ENCODE measurements at regions not wholly inside any gene's neighbourhood (a gene's known extent, or its start where the extent isn't known, plus 50 kb on each side); places are given as distances from the start of the nearest gene placed in this dataset.

DNA sequence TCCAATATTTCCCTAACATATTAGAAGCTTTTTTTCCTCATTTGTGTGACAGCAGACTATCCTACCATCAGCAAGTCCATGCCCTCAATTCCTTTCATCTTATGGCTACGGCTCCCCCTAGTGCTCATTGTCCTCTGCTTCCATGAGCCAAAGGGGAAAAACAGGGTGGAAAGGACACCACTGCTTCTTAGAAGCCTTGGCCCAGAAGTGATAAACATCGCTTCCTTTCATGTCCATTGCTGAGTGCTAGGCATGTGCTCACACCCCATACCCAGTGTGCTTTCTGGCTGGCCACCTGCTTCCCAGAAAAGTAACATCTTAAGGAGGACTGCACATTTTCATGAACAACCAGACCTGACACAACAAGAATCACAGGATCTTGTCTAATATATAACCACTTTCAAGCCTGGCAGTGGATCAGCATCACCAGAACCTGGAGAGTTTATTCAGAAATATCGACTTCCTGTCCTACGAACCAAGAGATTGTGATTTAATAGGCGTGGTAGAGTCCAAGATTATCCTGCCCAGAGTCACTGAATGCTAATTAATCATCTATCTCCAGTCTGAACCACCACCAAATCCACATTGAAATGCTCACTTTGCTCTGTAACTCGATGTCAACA is 650.5 kb upstream of the SORCS1 start:
- TF ChIP-seq FOXP2 (optimal IDR thresholded peaks at IDR 0.05; ENCODE audit: control extremely low read depth, extremely low read length, insufficient read depth) (no peak), EZH2 (IDR thresholded peaks at IDR 0.05) (no peak)

DNA sequence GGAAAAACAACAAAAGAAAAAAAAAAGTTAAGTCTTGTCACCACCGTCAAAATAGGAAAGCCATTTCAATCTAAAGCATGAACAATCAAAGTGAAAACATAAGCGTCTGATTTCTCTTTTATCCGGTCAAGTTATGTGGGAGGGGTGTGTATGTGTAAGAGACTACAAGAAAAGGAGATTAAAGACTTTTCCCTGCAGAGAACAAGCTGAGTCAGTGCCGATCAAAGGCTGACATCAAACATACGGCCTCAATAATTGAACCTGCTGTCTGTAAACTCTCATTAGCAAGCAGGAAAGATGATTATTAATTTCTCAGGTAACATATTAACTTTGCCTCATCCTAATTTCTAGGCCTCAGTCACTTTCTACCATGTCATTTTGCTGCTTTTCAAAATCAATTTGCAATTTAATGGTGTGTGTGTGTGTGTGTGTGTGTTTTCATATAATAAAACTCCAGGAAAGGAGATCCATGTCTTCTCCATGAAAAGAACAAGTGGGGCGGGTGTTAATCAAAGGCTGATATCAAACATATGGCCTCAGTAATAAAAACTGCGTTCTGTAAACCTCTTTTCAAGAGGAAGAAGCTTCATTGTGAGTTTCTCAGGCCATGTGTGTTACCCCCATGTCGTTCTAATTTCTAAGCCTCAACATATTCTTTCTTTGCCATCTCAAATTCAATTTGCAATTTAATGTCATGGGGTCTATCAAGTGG is 649.1 kb upstream of the SORCS1 start:
- TF ChIP-seq EZH2 (IDR thresholded peaks at IDR 0.05) (no peak), FOXP2 (optimal IDR thresholded peaks at IDR 0.05; ENCODE audit: control extremely low read depth, extremely low read length, insufficient read depth) (no peak), POLR2AphosphoS5 (IDR thresholded peaks at IDR 0.05; ENCODE audit: borderline replicate concordance, low read depth, low read length) (no peak)

More for the DNA sequence above, 650.5 kb upstream of the SORCS1 start:
- Histone ChIP-seq H3K27ac (no peak overlapping the region), H3K36me3 (ENCODE audit: insufficient read depth, low read length) (no peaks in the 10 kb centered on the region), H3K4me3 (no peak overlapping the region), H3K9ac (ENCODE audit: insufficient read length) (no peak overlapping the region), H3K9me3 (ENCODE audit: low read depth, low read length) (no peaks in the 10 kb centered on the region)
- no peak for DNase-seq (ENCODE audit: low read depth, low spot score)

GRCh38 chr10:107809889-107810288 is 645.4 kb upstream of the SORCS1 start:
- H3K27ac ChIP-seq, result no peak overlapping the region
- no peaks in the 10 kb centered on the region for H3K36me3 ChIP-seq (ENCODE audit: insufficient read depth, low read length)
- no peak for DNase-seq (ENCODE audit: low read depth, low spot score)
- no peak overlapping the region for H3K9ac ChIP-seq (ENCODE audit: insufficient read length)
- H3K4me3 ChIP-seq, result no peak overlapping the region
- H3K9me3 ChIP-seq (ENCODE audit: low read depth, low read length), result no peaks in the 10 kb centered on the region
- TF ChIP-seq POLR2AphosphoS5 (IDR thresholded peaks at IDR 0.05; ENCODE audit: borderline replicate concordance, low read depth, low read length) (no peak), EZH2 (IDR thresholded peaks at IDR 0.05) (no peak), FOXP2 (optimal IDR thresholded peaks at IDR 0.05; ENCODE audit: control extremely low read depth, extremely low read length, insufficient read depth) (no peak)

More for the DNA sequence above, 649.1 kb upstream of the SORCS1 start:
- no peak overlapping the region for H3K9ac ChIP-seq (ENCODE audit: insufficient read length)
- H3K9me3 ChIP-seq (ENCODE audit: low read depth, low read length), result no peaks in the 10 kb centered on the region
- DNase-seq (ENCODE audit: low read depth, low spot score), result no peak
- H3K4me3 ChIP-seq, result no peak overlapping the region
- H3K36me3 ChIP-seq (ENCODE audit: insufficient read depth, low read length), result no peaks in the 10 kb centered on the region
- no peak overlapping the region for H3K27ac ChIP-seq

GRCh38 chr10:107807836-107808235 is 643.3 kb upstream of the SORCS1 start:
- Histone ChIP-seq H3K4me3 (no peak overlapping the region), H3K9ac (ENCODE audit: insufficient read length) (no peak overlapping the region), H3K9me3 (ENCODE audit: low read depth, low read length) (no peaks in the 10 kb centered on the region), H3K36me3 (ENCODE audit: insufficient read depth, low read length) (no peaks in the 10 kb centered on the region), H3K27ac (no peak overlapping the region)
- no peak for DNase-seq (ENCODE audit: low read depth, low spot score)
- TF ChIP-seq EZH2 (IDR thresholded peaks at IDR 0.05) (no peak), FOXP2 (optimal IDR thresholded peaks at IDR 0.05; ENCODE audit: control extremely low read depth, extremely low read length, insufficient read depth) (no peak), POLR2AphosphoS5 (IDR thresholded peaks at IDR 0.05; ENCODE audit: borderline replicate concordance, low read depth, low read length) (no peak)

GRCh38 chr10:107806026-107806425 is 641.5 kb upstream of the SORCS1 start:
- H3K9ac ChIP-seq (ENCODE audit: insufficient read length), result no peak overlapping the region
- TF ChIP-seq POLR2AphosphoS5 (IDR thresholded peaks at IDR 0.05; ENCODE audit: borderline replicate concordance, low read depth, low read length) (no peak), EZH2 (IDR thresholded peaks at IDR 0.05) (no peak), FOXP2 (optimal IDR thresholded peaks at IDR 0.05; ENCODE audit: control extremely low read depth, extremely low read length, insufficient read depth) (no peak)
- H3K36me3 ChIP-seq (ENCODE audit: insufficient read depth, low read length), result no peaks in the 10 kb centered on the region
- H3K9me3 ChIP-seq (ENCODE audit: low read depth, low read length), result no peaks in the 10 kb centered on the region
- no peak for DNase-seq (ENCODE audit: low read depth, low spot score)
- no peak overlapping the region for H3K4me3 ChIP-seq
- H3K27ac ChIP-seq, result no peak overlapping the region

DNA sequence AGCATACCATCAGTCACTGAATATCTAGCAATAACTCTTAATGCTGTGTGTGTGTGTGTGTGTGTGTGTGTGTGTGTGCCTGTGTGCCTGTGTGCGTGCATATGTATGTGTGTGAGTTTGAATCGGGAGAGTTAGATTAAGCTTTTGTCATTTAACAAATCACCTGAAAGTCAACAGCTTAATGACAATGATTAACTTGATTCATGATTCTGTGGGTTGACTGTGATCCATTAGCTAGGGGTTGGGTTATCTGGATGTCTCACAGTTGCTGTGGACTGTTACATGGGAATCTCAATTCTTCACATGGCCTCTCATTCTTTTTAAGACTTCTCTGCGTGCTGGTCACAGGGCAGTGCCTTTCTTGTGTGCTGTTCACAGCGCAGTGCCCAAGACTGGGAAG is 639.0 kb upstream of the SORCS1 start:
- TF ChIP-seq POLR2AphosphoS5 (IDR thresholded peaks at IDR 0.05; ENCODE audit: borderline replicate concordance, low read depth, low read length) (no peak), FOXP2 (optimal IDR thresholded peaks at IDR 0.05; ENCODE audit: control extremely low read depth, extremely low read length, insufficient read depth) (no peak), EZH2 (IDR thresholded peaks at IDR 0.05) (no peak)
- no peak overlapping the region for H3K4me3 ChIP-seq
- H3K27ac ChIP-seq, result no peak overlapping the region
- no peak for DNase-seq (ENCODE audit: low read depth, low spot score)
- H3K9me3 ChIP-seq (ENCODE audit: low read depth, low read length), result no peaks in the 10 kb centered on the region
- H3K9ac ChIP-seq (ENCODE audit: insufficient read length), result no peak overlapping the region
- no peaks in the 10 kb centered on the region for H3K36me3 ChIP-seq (ENCODE audit: insufficient read depth, low read length)

- no peaks in the 10 kb centered on the region for H3K36me3 ChIP-seq (ENCODE audit: insufficient read depth, low read length)
- no peak overlapping the region for H3K4me3 ChIP-seq
- H3K9me3 ChIP-seq (ENCODE audit: low read depth, low read length), result no peaks in the 10 kb centered on the region
- H3K27ac ChIP-seq, result no peak overlapping the region
- no peak overlapping the region for H3K9ac ChIP-seq (ENCODE audit: insufficient read length)
- DNase-seq (ENCODE audit: low read depth, low spot score), result no peak
- TF ChIP-seq POLR2AphosphoS5 (IDR thresholded peaks at IDR 0.05; ENCODE audit: borderline replicate concordance, low read depth, low read length) (no peak), FOXP2 (optimal IDR thresholded peaks at IDR 0.05; ENCODE audit: control extremely low read depth, extremely low read length, insufficient read depth) (no peak), EZH2 (IDR thresholded peaks at IDR 0.05) (no peak)
Observed at GRCh38 chr10:107800061-107800460, 635.6 kb upstream of the SORCS1 start.

- DNase-seq (ENCODE audit: low read depth, low spot score), result no peak
- no peaks in the 10 kb centered on the region for H3K36me3 ChIP-seq (ENCODE audit: insufficient read depth, low read length)
- no peak overlapping the region for H3K27ac ChIP-seq
- no peak overlapping the region for H3K4me3 ChIP-seq
- TF ChIP-seq POLR2AphosphoS5 (IDR thresholded peaks at IDR 0.05; ENCODE audit: borderline replicate concordance, low read depth, low read length) (no peak), FOXP2 (optimal IDR thresholded peaks at IDR 0.05; ENCODE audit: control extremely low read depth, extremely low read length, insufficient read depth) (no peak), EZH2 (IDR thresholded peaks at IDR 0.05) (no peak)
- H3K9me3 ChIP-seq (ENCODE audit: low read depth, low read length), result no peaks in the 10 kb centered on the region
- H3K9ac ChIP-seq (ENCODE audit: insufficient read length), result no peak overlapping the region
Observed at GRCh38 chr10:107790271-107790670, 625.8 kb upstream of the SORCS1 start.

All from SK-N-MC (cell line).